ACHN (cell line): ENCODE measurements at regions not wholly inside any gene's neighbourhood (a gene's known extent, or its start where the extent isn't known, plus 50 kb on each side); places are given as distances from the start of the nearest gene placed in this dataset.

ENCODE experiments used
- DNase-seq: peaks from one replicate; pipeline ENCODE4 v3.0.0-alpha.2; 2015
- in situ Hi-C: cut with HindIII; loops from 2 replicates; pipeline ENCODE4 v1.10.0; 2017; ENCODE audit warnings: low sequenced_read_pairs, low pct_ligation_motif_present, low pct_unique_long_range_greater_than_20kb

- DNase-seq = no peak
Observed at GRCh38 chr3:106371221-106371970, 502.6 kb upstream of the CBLB start.

GRCh38 chr3:106371971-106372805 is 503.4 kb upstream of the CBLB start:
- in situ Hi-C loops = no loop called here

More at GRCh38 chr3:106371221-106371970, 502.6 kb upstream of the CBLB start:
- in situ Hi-C loops = no loop called here

DNA sequence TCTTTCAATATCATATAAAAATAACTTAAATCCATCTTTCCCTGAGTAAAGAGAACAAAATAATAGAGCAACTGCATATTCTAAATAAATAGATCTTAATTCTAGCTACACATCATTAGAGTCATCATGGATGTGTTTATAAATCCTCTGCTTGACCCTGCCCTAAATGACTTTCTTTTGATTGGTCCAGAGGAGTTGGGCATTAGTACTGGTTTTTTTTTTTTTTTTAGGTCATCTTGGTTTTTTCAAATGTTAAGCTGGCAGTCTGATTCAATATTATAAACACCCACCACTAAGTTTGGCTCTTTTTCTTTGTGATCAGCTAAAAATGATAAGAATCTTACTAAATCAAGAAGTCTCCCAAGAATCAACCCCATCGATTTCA is 504.0 kb upstream of the CBLB start:
- in situ Hi-C loops = no loop called here

More at GRCh38 chr3:106371971-106372805, 503.4 kb upstream of the CBLB start:
- no peak for DNase-seq

DNA sequence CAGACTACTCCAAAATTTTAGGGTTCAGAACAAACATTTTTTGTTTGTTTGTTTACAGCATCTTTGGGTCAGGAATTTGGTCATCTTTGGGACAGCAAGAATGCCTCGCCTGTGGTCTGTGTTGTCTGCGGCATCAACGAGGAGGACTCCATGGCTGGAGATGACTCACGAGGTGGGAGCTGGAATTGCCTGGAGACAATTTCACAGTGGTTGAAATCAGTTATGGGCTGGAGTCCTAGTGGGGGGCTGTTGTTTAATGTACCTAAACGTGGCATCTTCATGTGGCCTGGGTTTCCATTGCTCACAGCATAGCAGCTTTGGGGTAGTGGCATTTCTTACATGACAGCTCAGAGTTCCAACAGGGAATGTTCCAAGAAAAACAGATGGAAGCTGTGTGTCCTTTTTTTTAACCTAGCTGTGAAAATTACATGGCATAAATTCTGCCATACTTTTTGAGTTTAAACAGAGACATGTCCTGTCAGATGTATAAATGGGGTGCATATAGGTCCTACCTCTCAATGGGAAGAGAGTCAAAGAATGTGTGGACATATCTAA is 507.3 kb upstream of the CBLB start:
- in situ Hi-C loops = no loop called here
- DNase-seq = no peak

More for the DNA sequence above, 504.0 kb upstream of the CBLB start:
- DNase-seq = no peak

GRCh38 chr3:106379251-106379750 is 510.5 kb upstream of the CBLB start:
- in situ Hi-C loops = no loop called here
- no peak for DNase-seq

DNA sequence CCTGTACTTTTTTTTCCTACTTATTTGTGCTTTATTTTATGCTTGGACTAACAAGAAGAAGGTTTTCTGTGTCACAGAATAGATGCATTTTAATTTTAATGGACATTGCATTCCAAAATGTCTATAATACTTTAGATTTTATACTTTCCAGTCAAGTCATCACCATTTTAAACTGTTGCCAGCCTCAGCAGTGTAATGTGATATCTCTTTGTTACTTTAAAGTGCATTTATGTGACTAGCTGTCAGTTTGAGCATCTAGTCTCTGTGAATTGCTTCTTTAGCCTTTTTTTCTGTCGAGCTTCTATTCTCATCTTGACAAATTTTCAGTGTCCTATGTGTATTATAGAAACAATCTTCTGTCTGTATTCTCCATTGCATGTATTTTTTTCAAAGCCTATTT is 511.4 kb upstream of the CBLB start:
- in situ Hi-C loops = no loop called here
- no peak for DNase-seq

- no peak for DNase-seq
- in situ Hi-C loops = no loop called here
Observed at GRCh38 chr3:106381286-106381938, 512.6 kb upstream of the CBLB start.

DNA sequence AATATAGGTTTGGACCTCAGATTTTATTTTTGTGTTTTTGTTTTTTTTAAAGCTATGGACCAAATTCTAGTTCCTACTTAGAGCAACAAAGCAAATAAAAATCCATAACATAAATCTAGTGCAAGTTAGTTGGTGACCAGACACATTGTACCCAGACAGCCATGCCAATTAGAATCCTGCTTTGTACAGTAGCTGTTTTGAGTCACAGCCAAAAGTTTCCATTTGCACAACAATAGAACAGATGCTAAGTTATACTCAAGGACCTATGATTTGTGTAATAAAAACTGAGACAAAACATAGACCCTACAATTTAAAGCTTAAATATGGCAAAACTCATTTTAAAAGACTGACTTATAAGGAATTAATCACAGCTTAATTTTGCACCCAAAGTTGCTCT is 513.1 kb upstream of the CBLB start:
- no peak for DNase-seq
- in situ Hi-C loops = no loop called here

- in situ Hi-C loops = no loop called here
- DNase-seq = no peak
Observed at GRCh38 chr3:106386050-106386449, 517.2 kb upstream of the CBLB start.

DNA sequence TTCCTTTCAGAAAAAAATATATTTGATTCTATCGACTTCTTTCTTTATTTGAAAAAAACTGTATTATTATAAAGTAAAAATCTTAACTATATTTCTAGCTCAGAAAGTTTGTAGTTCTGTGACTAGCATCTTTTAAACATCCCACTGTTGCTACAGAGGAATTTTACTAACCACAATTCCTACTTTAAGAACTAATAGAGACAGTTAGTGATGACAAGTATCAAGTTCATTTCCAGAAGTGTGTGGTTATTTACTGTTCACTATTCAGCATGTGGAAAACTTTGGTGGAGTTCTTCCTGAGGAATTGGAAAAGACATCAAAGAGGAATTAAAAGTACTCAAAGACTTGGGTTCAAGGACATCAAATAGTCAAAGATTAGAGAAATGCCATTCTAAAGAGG is 524.1 kb upstream of the CBLB start:
- DNase-seq = no peak
- in situ Hi-C loops = no loop called here

- in situ Hi-C loops = no loop called here
- no peak for DNase-seq
Observed at GRCh38 chr3:106397006-106397405, 528.2 kb upstream of the CBLB start.

GRCh38 chr3:106398891-106399600 is 530.2 kb upstream of the CBLB start:
- in situ Hi-C loops = no loop called here
- no peak for DNase-seq

GRCh38 chr3:106399761-106400160 is 530.9 kb upstream of the CBLB start:
- no peak for DNase-seq
- in situ Hi-C loops = no loop called here

- DNase-seq = no peak
- in situ Hi-C loops = no loop called here
Observed at GRCh38 chr3:106401666-106402490, 533.1 kb upstream of the CBLB start.

GRCh38 chr3:106403371-106404145 is 534.7 kb upstream of the CBLB start:
- DNase-seq = no peak

DNA sequence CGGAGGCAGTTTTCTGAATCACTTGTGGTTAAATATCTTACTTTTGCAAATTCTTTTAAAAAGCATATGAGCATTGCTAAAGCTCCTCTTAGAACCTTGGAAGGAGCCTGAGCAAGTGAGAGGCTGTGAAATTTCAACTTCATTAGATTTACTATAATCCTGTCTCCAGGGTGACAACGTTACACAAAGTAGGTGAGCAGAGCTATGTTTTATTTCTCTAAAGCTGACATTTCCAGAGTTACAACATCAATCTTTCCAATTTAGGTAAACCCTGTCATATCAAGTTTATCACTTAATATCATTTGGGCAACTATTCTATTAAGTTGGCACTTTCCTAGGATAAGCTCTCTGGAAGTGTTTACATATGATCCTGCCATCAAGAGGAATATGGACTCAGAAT is 544.9 kb upstream of the CBLB start:
- no peak for DNase-seq
- in situ Hi-C loops = no loop called here

More at GRCh38 chr3:106403371-106404145, 534.7 kb upstream of the CBLB start:
- in situ Hi-C loops = no loop called here

DNA sequence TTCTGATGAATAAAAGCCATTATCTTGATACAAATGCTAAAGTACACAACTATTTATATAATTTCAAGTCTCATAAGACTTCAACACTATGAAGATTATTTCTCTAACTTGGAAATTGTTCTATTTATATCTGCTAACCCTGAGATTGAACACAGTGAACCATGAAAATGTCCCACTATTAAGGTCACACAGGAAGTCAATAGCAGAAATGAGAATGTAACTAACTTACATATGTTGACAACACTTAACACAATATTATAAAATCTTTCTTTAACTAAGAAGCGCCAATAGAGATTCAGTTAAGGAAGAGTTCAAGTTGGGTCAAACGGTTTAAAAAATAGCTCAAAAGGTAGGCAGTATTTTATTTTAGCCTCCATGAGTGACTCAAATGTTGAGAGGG is 551.8 kb upstream of the CBLB start:
- DNase-seq = no peak
- in situ Hi-C loops = no loop called here
